ENCODE measurements at regions not wholly inside any gene's neighbourhood (a gene's known extent, or its start where the extent isn't known, plus 50 kb on each side); places are given as distances from the start of the nearest gene placed in this dataset.
A peak's percentile ranks its signal among the peaks of the same experiment; 100 is the strongest.

DNA sequence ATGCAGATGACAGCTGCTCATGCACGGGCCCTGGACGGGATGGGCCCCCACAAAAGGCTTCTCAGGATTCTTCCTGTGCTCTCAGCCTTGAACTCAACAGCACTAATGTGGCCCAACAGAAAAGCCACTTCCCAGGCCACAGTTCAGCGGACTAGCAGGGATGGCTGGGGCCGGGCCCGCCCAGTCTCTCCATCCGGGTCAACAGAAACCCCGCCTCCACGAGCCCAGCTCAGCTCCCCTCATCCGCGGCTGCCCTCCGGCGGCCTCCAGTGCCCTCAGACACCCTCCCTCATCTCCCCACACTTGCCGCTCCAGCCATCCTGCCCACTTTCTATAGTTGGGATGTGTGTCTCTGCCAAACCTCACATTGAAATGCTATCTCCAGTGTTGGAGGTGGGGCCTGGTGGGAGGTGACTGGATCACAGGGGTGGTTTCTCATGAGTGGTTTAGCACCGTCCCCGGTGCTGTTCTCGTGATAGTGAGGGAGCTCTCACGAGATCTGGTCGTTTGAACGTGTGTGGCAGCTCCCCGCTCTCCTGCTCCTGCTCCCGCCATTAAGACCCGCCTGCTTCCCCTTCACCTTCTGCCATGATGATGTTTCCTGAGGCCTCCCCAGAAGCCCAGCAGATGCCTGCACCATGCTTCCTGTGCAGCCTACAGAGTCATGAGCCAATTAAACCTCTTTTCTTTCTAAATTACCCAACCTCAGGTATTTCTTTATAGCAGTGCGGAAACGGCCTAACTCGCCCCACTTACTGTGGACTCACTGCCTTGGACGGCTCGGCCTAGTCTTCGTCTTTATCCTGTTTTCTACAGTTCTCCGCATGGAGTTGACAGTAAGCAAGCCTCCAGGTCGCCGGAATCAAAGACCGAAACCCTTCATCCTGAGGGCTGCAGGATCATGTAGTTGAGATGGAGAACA is 169.9 kb upstream of the RNF32 start:
- ATAC-seq (no peak), DNase-seq (no peak)
- TF ChIP-seq, protein P1, sequence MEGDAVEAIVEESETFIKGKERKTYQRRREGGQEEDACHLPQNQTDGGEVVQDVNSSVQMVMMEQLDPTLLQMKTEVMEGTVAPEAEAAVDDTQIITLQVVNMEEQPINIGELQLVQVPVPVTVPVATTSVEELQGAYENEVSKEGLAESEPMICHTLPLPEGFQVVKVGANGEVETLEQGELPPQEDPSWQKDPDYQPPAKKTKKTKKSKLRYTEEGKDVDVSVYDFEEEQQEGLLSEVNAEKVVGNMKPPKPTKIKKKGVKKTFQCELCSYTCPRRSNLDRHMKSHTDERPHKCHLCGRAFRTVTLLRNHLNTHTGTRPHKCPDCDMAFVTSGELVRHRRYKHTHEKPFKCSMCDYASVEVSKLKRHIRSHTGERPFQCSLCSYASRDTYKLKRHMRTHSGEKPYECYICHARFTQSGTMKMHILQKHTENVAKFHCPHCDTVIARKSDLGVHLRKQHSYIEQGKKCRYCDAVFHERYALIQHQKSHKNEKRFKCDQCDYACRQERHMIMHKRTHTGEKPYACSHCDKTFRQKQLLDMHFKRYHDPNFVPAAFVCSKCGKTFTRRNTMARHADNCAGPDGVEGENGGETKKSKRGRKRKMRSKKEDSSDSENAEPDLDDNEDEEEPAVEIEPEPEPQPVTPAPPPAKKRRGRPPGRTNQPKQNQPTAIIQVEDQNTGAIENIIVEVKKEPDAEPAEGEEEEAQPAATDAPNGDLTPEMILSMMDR (IDR thresholded peaks at IDR 0.05) = no peak
- Histone ChIP-seq H3K27me3 (ENCODE audit: low read depth) (no peaks in the 10 kb centered on the region), H3K27ac (no peak overlapping the region), H3K36me3 (no peaks in the 10 kb centered on the region), H3K4me1 (no peaks in the 10 kb centered on the region), H3K9me3 (no peaks in the 10 kb centered on the region), H3K4me3 (no peak overlapping the region)
- intact Hi-C loops (cut with DNase I) = loop anchor here (10.0 kb wide), 1 partner anchor 656 kb away; the partner anchor contains the start of gene SHH

DNA sequence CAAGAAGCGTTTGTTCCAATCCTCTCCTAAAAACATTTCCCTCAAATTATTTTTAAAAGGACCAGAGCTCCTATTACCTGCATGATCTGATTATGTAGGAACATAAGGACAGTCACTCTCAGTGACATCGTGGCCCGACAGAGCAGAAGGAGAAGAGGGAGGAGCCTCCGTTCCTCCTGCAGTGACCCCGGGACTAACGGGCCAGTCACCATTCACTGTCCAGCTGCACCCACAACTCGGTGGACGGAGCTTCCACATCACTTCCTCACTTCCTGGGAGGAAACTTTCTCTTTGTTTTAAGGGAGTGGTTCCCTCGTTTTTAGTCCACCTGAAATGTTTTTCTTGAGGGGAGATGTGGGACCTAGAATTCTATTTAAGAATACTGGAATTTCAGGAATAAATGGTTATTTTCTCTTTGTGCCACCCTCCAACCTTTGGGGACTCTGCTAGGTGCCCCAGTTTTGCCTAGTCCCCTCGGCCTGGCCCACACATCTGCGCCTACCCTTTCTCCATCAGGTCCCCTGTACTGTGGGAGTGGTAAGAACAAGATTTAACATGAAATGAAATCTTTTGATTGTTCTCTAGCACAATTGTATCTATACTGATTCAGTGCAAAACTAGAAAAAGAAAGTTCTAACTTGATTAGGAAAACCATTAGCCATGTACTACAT is 173.5 kb upstream of the RNF32 start:
- Histone ChIP-seq H3K27me3 (ENCODE audit: low read depth) (no peaks in the 10 kb centered on the region), H3K4me3 (no peak overlapping the region), H3K27ac (no peak overlapping the region), H3K36me3 (no peaks in the 10 kb centered on the region), H3K9me3 (no peaks in the 10 kb centered on the region), H3K4me1 (no peaks in the 10 kb centered on the region)
- no peak for ATAC-seq
- intact Hi-C loops (cut with DNase I) = no loop called here
- no peak for DNase-seq
- TF ChIP-seq, protein P1 (IDR thresholded peaks at IDR 0.05) = no peak

DNA sequence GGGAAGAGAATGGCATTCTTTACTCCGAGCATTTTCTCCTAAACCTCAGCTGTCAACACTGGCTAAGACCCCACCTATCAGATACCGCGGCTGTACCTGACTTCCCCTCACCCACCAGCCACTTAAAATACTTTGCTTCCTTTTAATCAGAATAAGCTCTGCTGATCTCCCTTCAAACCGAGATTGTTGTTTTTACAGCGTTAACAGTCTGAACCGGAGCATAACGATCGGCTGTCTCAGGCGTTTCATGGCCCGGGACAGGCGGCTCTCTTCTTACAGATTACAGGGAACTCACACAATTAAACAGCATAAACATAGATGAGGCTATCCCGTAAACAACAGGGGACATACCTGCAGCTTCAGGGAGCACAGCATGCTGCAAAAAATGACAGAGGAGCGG is 174.3 kb upstream of the RNF32 start:
- H3K27ac ChIP-seq = no peak overlapping the region
- H3K4me3 ChIP-seq = no peak overlapping the region
- no peak for DNase-seq
- TF ChIP-seq, protein P1 (IDR thresholded peaks at IDR 0.05) = no peak
- intact Hi-C loops (cut with DNase I) = no loop called here
- H3K36me3 ChIP-seq = no peaks in the 10 kb centered on the region
- H3K27me3 ChIP-seq (ENCODE audit: low read depth) = no peaks in the 10 kb centered on the region
- no peaks in the 10 kb centered on the region for H3K4me1 ChIP-seq
- ATAC-seq = peak in 1 of 2 donors; percentile 24
- H3K9me3 ChIP-seq = no peaks in the 10 kb centered on the region

DNA sequence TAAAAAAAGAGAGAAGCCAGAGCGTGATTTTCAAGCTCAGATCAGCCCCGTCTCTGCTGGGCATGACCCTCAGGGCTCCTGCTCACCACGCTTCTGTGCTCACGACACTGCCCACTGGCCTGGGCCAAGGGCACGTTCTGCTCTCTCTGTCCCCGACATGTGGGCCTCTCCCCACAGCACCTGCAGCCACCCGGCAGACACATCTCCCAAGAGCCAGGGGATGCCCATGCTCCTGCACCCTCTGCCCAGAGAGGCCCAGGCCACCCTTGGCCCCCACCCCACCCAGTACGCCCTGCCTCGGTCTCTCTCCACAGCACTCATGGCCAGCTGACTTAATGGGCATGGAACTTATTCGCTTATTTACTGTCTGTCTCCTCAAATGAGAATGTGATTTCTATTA is 175.4 kb upstream of the RNF32 start:
- Histone ChIP-seq H3K4me1 (no peaks in the 10 kb centered on the region), H3K36me3 (no peaks in the 10 kb centered on the region), H3K27ac (no peak overlapping the region), H3K9me3 (no peaks in the 10 kb centered on the region), H3K27me3 (ENCODE audit: low read depth) (no peaks in the 10 kb centered on the region), H3K4me3 (no peak overlapping the region)
- intact Hi-C loops (cut with DNase I) = no loop called here
- TF ChIP-seq, protein P1 (IDR thresholded peaks at IDR 0.05) = no peak
- DNase-seq (no peak), ATAC-seq (no peak)

DNA sequence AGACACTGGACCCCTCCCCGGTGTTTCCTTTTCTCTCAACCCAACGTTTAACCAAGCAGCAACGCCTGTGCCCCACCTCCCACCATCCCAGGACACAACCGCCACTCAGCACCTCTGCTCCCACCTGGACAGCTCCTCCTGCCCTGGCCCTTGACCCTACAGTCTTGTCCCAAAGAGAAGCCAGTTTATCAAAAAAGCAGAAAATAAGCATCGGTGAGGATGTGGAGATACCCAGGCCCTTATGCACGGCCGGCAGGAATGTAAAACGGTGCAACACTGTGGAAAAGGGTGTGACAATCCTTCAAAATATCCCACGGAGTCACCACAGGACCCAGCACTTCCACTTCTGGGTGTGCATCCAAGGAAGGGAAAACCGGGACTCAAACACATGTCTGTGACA is 176.2 kb upstream of the RNF32 start:
- H3K27me3 ChIP-seq (ENCODE audit: low read depth) = no peaks in the 10 kb centered on the region
- H3K9me3 ChIP-seq = no peaks in the 10 kb centered on the region
- H3K4me3 ChIP-seq = no peak overlapping the region
- TF ChIP-seq, protein P1 (IDR thresholded peaks at IDR 0.05) = no peak
- ATAC-seq (no peak), DNase-seq (no peak)
- intact Hi-C loops (cut with DNase I) = no loop called here
- no peaks in the 10 kb centered on the region for H3K36me3 ChIP-seq
- no peaks in the 10 kb centered on the region for H3K4me1 ChIP-seq
- no peak overlapping the region for H3K27ac ChIP-seq

Measured in lower lobe of right lung (tissue), 2 donors.